ENCODE measurements at regions not wholly inside any gene's neighbourhood (a gene's known extent, or its start where the extent isn't known, plus 50 kb on each side); places are given as distances from the start of the nearest gene placed in this dataset.

- peak; percentile 2 for DNase-seq (ENCODE audit: low read depth)
- no peak for TF ChIP-seq CTCF (IDR thresholded peaks at IDR 0.05; ENCODE audit: low read length, missing control alignments)
- no peak overlapping the region for H3K4me3 ChIP-seq (replicated peaks; ENCODE audit: low read depth, low read length)
Observed at GRCh38 chr5:52605317-52606313, 182.1 kb upstream of the ITGA1 start.

- H3K4me3 ChIP-seq (replicated peaks; ENCODE audit: low read depth, low read length) = no peak overlapping the region
- no peak for DNase-seq (ENCODE audit: low read depth)
- no peak for TF ChIP-seq CTCF (IDR thresholded peaks at IDR 0.05; ENCODE audit: low read length, missing control alignments)
Observed at GRCh38 chr5:52607227-52607824, 180.4 kb upstream of the ITGA1 start.

GRCh38 chr5:52620315-52620714 is 167.4 kb upstream of the ITGA1 start:
- TF ChIP-seq CTCF (IDR thresholded peaks at IDR 0.05; ENCODE audit: low read length, missing control alignments) = no peak
- no peak for DNase-seq (ENCODE audit: low read depth)
- no peak overlapping the region for H3K4me3 ChIP-seq (replicated peaks; ENCODE audit: low read depth, low read length)

- no peak for DNase-seq (ENCODE audit: low read depth)
- TF ChIP-seq CTCF (IDR thresholded peaks at IDR 0.05; ENCODE audit: low read length, missing control alignments) = no peak
Observed at GRCh38 chr5:52623291-52623690, 164.4 kb upstream of the ITGA1 start.

GRCh38 chr5:52624291-52624690 is 163.4 kb upstream of the ITGA1 start:
- TF ChIP-seq CTCF (IDR thresholded peaks at IDR 0.05; ENCODE audit: low read length, missing control alignments) = no peak
- no peak overlapping the region for H3K4me3 ChIP-seq (replicated peaks; ENCODE audit: low read depth, low read length)
- DNase-seq (ENCODE audit: low read depth) = no peak

More at GRCh38 chr5:52623291-52623690, 164.4 kb upstream of the ITGA1 start:
- H3K4me3 ChIP-seq (replicated peaks; ENCODE audit: low read depth, low read length) = no peak overlapping the region

- no peak overlapping the region for H3K4me3 ChIP-seq (replicated peaks; ENCODE audit: low read depth, low read length)
- no peak for DNase-seq (ENCODE audit: low read depth)
- no peak for TF ChIP-seq CTCF (IDR thresholded peaks at IDR 0.05; ENCODE audit: low read length, missing control alignments)
Observed at GRCh38 chr5:52626312-52626711, 161.4 kb upstream of the ITGA1 start.
